K562 (cell line): ENCODE measurements at regions not wholly inside any gene's neighbourhood (a gene's known extent, or its start where the extent isn't known, plus 50 kb on each side); places are given as distances from the start of the nearest gene placed in this dataset.
A peak's percentile ranks its signal among the peaks of the same experiment; 100 is the strongest.

ENCODE experiments used
- ATF3 ChIP-seq, 2 experiments: fragments of 450-650 bp in 1 of 2; sonication (generic) in 1 of 2; formaldehyde crosslinking in 1 of 2; IDR thresholded peaks in 1 of 2; conservative IDR thresholded peaks in 1 of 2; 2 replicates each; pipeline versions ENCODE4 v1.6.1 to v1.8.1; 2016 to 2023; ENCODE audit warnings: mild to moderate bottlenecking in 2 of 2, moderate library complexity in 2 of 2, inconsistent platforms in 1 of 2, missing genetic modification reagents in 1 of 2
- CEBPG ChIP-seq, 3 experiments: fragments of 200-800 bp in 1 of 3; sonication (Bioruptor generic) in 1 of 3; sonication (generic) in 1 of 3; formaldehyde crosslinking in 1 of 3; IDR thresholded peaks in 2 of 3; conservative IDR thresholded peaks in 1 of 3; 2 replicates each; pipeline versions ENCODE4 v1.6.1 to v1.8.0; 2016 to 2022; ENCODE audit warnings: missing compliant biosample characterization in 2 of 3, missing genetic modification characterization in 2 of 3, mild to moderate bottlenecking in 1 of 3, missing genetic modification reagents in 1 of 3
- HDAC1 ChIP-seq, 2 experiments: fragments of 450-650 bp; IDR thresholded peaks; 2 replicates each; pipeline ENCODE4 v1.6.1; 2016 to 2017; ENCODE audit warnings: inconsistent platforms in 1 of 2, mild to moderate bottlenecking in 1 of 2, moderate library complexity in 1 of 2
- HMBOX1 ChIP-seq: sonication (generic); IDR thresholded peaks from 2 replicates; pipeline ENCODE4 v1.6.1; 2016
- HMGN3 ChIP-seq: IDR thresholded peaks from 2 replicates; pipeline ENCODE4 v1.6.1; 2011; ENCODE audit warnings: borderline replicate concordance, low read depth, mild to moderate bottlenecking, mixed read lengths, low read length; ENCODE audit not compliant: insufficient read length; ENCODE audit errors: extremely low read depth
- JUN ChIP-seq, 2 experiments: sonication (generic) in 1 of 2; formaldehyde crosslinking in 1 of 2; IDR thresholded peaks; 2 replicates each; pipeline versions ENCODE4 v1.6.1 to v1.8.0; 2012 to 2022; ENCODE audit warnings: borderline replicate concordance in 2 of 2, mild to moderate bottlenecking in 2 of 2, improper control_type of control experiment in 1 of 2, low read depth in 1 of 2, low read length in 1 of 2, missing genetic modification reagents in 1 of 2
- JUNB ChIP-seq: fragments of 450-650 bp; formaldehyde crosslinking; conservative IDR thresholded peaks from 2 replicates; pipeline ENCODE4 v1.4.0; 2020; ENCODE audit warnings: mild to moderate bottlenecking
- JUND ChIP-seq, 2 experiments: IDR thresholded peaks; 2 replicates in 1 of 2; 3 replicates in 1 of 2; pipeline ENCODE4 v1.6.1; 2011; ENCODE audit warnings: borderline replicate concordance in 2 of 2, low read depth in 2 of 2, low read length in 2 of 2, improper control_type of control experiment in 1 of 2, missing biosample characterization in 1 of 2, missing genetic modification characterization in 1 of 2, missing genetic modification reagents in 1 of 2
- NFE2 ChIP-seq: IDR thresholded peaks from 2 replicates; pipeline ENCODE4 v1.6.1; 2014; ENCODE audit warnings: antibody characterized with exemption, low read depth
- RBBP5 ChIP-seq: fragments of 200-600 bp; sonication (generic); IDR thresholded peaks from 2 replicates; pipeline ENCODE4 v1.6.1; 2012; ENCODE audit warnings: borderline replicate concordance, mild to moderate bottlenecking, low read length, control low read depth, inconsistent platforms; ENCODE audit not compliant: insufficient read depth, poor library complexity, severe bottlenecking
- SMARCE1 ChIP-seq: fragments of 450-650 bp; IDR thresholded peaks from 2 replicates; pipeline ENCODE4 v1.7.1; 2016; ENCODE audit warnings: mild to moderate bottlenecking
- TEAD1 ChIP-seq, 2 experiments: fragments of 450-650 bp in 1 of 2; sonication (generic) in 1 of 2; formaldehyde crosslinking; IDR thresholded peaks; 2 replicates each; pipeline versions ENCODE4 v1.4.0 to v1.8.0; 2020 to 2022; ENCODE audit warnings: mild to moderate bottlenecking in 2 of 2, missing genetic modification reagents in 1 of 2
- TGIF2 ChIP-seq: sonication (generic); formaldehyde crosslinking; IDR thresholded peaks from 2 replicates; pipeline ENCODE4 v1.8.1; 2022; ENCODE audit warnings: mild to moderate bottlenecking, missing genetic modification reagents, moderate library complexity
- U2AF2 ChIP-seq: fragments of 200-400 bp; formaldehyde crosslinking; optimal IDR thresholded peaks from 2 replicates; pipeline ENCODE3; 2017; ENCODE audit warnings: low read depth, mild to moderate bottlenecking, low read length
- ZNF134 ChIP-seq: fragments of 250-450 bp; sonication (Bioruptor Pico); conservative IDR thresholded peaks from 2 replicates; pipeline ENCODE4 v1.4.0; 2020
- ZNF445 ChIP-seq: fragments of 250-450 bp; sonication (Bioruptor Pico); IDR thresholded peaks from 2 replicates; pipeline ENCODE4 v1.4.0; 2020; ENCODE audit warnings: low read depth, mild to moderate bottlenecking, moderate library complexity
- ZNF592 ChIP-seq: fragments of 450-650 bp; IDR thresholded peaks from 2 replicates; pipeline ENCODE4 v1.6.1; 2017; ENCODE audit warnings: antibody characterized with exemption, mild to moderate bottlenecking
- TF ChIP-seq, protein P1 (sequence below): sonication (generic); formaldehyde crosslinking; IDR thresholded peaks from 2 replicates; pipeline ENCODE4 v1.8.1; 2023; ENCODE audit warnings: mild to moderate bottlenecking, missing genetic modification reagents, moderate library complexity

DNA sequence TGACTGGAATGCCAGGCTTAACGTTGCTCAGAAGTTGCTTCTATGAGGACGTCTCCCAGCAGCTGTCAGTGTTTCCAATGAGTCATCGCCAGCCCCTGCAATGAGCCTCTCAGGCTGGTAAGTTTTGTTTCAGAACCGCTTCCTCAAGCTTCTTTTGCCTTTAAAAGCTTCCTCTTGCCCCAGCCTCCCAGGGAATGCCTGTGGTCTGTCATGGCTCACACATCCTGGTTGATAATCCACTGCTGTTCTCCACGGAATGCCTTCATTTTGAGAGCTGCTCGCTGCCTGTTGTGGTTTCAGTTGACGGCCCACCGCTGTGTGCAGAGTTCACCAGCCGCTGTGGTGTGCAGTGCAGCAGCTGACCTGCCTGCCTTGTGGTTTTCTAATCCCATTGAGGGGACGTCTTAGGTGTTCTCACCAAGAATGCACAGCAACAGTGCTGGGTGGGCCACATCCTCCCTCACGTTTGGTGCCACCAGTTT, 96.4 kb downstream of the RTP5 start (continued):
- TF ChIP-seq ZNF592: 0 out of 2 replicates have a peak, but pooled peaks have one; percentile 16
- TF ChIP-seq TGIF2 (CRISPR knock-in tag): no peak
- peak; percentile 94 for TF ChIP-seq ATF3 (IDR thresholded peaks at IDR 0.05)
- TF ChIP-seq ATF3 (CRISPR knock-in tag; conservative IDR thresholded peaks at IDR 0.05): no peak; the same call in 1 of the 2 replicates
- TF ChIP-seq JUNB (CRISPR knock-in tag): peak; percentile 53; the same call in 1 of the 2 replicates
- TF ChIP-seq JUN (IDR thresholded peaks at IDR 0.05; ENCODE audit: borderline replicate concordance, low read depth, low read length): peak; percentile 82
- no peak for TF ChIP-seq JUN (CRISPR knock-in tag; IDR thresholded peaks at IDR 0.05; ENCODE audit: borderline replicate concordance)
- peak; percentile 35; the same call in 1 of the 2 replicates for TF ChIP-seq HMBOX1
- TF ChIP-seq U2AF2: no peak
- TF ChIP-seq TEAD1 (CRISPR knock-in tag; IDR thresholded peaks at IDR 0.05): 0 out of 4 replicates have a peak, but pooled peaks of 1 of the 2 experiments have one; percentile 49
- no peak for TF ChIP-seq ZNF445
- peak in 1 of 2 experiments; percentile 37; a peak in 1 of 4 replicates for TF ChIP-seq HDAC1 (IDR thresholded peaks at IDR 0.05)
- TF ChIP-seq JUND (IDR thresholded peaks at IDR 0.05; ENCODE audit: borderline replicate concordance, low read depth, low read length): peak; percentile 89
- peak; percentile 92; the same call in 2 of the 3 replicates for TF ChIP-seq JUND (tag; IDR thresholded peaks at IDR 0.05; ENCODE audit: borderline replicate concordance, low read depth, low read length)
- TF ChIP-seq, protein P1, sequence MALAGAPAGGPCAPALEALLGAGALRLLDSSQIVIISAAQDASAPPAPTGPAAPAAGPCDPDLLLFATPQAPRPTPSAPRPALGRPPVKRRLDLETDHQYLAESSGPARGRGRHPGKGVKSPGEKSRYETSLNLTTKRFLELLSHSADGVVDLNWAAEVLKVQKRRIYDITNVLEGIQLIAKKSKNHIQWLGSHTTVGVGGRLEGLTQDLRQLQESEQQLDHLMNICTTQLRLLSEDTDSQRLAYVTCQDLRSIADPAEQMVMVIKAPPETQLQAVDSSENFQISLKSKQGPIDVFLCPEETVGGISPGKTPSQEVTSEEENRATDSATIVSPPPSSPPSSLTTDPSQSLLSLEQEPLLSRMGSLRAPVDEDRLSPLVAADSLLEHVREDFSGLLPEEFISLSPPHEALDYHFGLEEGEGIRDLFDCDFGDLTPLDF (CRISPR knock-in tag): no peak
- peak; percentile 21; the same call in 1 of the 2 replicates for TF ChIP-seq NFE2
- TF ChIP-seq CEBPG (CRISPR knock-in tag; IDR thresholded peaks at IDR 0.05): peak; percentile 55; the same call in 1 of the 2 replicates
- no peak for TF ChIP-seq CEBPG (tag; conservative IDR thresholded peaks at IDR 0.05 in 1 of 2, IDR thresholded peaks at IDR 0.05 in 1 of 2)
- TF ChIP-seq ZNF134: peak; percentile 89
- peak; percentile 51 for TF ChIP-seq RBBP5
- TF ChIP-seq SMARCE1: peak; percentile 71
- TF ChIP-seq HMGN3: no peak
